Cardiac fibroblast (primary cell): ENCODE measurements at regions not wholly inside any gene's neighbourhood (a gene's known extent, or its start where the extent isn't known, plus 50 kb on each side); places are given as distances from the start of the nearest gene placed in this dataset.
A peak's percentile ranks its signal among the peaks of the same experiment; 100 is the strongest.

Experiments
- DNase-seq, 2 donors: peaks; one replicate each; pipeline versions ENCODE4 v3.0.0 to v3.0.0-alpha.2; 2010; ENCODE audit warnings: low read depth in 2 of 2
- H3K4me3 ChIP-seq, 2 donors: replicated peaks in 1 of 2; 1 replicate in 1 of 2; 2 replicates in 1 of 2; pipeline ENCODE4 v1.5.1; 2011; ENCODE audit warnings: low read depth in 2 of 2, low read length in 2 of 2, mild to moderate bottlenecking in 2 of 2, moderate library complexity in 1 of 2
- TF ChIP-seq, protein P1 (sequence below): IDR thresholded peaks from one replicate; pipeline ENCODE4 v1.5.1; 2011; ENCODE audit warnings: low read depth, mild to moderate bottlenecking, low read length, inconsistent platforms

DNA sequence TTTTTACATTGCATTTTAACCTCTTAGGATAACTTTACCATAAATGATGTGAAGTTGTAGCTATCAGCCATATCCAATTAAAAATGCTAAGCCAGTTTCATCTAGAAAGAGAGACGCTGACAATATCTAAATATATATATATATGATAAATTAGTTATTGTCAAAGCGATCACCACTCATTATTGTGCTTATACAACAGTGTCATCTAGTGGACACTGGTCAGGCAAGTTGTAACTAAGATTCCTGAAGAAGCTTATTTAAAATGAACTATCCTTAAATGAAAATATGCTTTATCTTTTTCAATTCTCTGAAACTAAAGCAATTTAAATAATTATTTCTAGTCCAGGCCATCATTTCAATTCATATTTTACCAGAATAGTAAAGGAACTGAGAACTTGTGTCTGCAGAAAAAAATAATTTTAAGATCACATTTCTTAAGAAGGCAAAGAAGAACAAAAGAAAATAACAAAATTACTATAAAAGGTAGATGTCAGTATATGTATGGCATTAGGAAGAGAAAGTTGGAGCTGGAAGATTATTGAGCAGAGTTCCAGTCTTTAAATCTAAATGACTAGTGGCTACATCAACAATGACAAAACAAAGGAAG lies 193.3 kb upstream of the SNX7 start:
- TF ChIP-seq, protein P1, sequence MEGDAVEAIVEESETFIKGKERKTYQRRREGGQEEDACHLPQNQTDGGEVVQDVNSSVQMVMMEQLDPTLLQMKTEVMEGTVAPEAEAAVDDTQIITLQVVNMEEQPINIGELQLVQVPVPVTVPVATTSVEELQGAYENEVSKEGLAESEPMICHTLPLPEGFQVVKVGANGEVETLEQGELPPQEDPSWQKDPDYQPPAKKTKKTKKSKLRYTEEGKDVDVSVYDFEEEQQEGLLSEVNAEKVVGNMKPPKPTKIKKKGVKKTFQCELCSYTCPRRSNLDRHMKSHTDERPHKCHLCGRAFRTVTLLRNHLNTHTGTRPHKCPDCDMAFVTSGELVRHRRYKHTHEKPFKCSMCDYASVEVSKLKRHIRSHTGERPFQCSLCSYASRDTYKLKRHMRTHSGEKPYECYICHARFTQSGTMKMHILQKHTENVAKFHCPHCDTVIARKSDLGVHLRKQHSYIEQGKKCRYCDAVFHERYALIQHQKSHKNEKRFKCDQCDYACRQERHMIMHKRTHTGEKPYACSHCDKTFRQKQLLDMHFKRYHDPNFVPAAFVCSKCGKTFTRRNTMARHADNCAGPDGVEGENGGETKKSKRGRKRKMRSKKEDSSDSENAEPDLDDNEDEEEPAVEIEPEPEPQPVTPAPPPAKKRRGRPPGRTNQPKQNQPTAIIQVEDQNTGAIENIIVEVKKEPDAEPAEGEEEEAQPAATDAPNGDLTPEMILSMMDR: peak; percentile 88
- H3K4me3 ChIP-seq: no peak overlapping the region
- DNase-seq: peak; percentile 82 to 89

DNA sequence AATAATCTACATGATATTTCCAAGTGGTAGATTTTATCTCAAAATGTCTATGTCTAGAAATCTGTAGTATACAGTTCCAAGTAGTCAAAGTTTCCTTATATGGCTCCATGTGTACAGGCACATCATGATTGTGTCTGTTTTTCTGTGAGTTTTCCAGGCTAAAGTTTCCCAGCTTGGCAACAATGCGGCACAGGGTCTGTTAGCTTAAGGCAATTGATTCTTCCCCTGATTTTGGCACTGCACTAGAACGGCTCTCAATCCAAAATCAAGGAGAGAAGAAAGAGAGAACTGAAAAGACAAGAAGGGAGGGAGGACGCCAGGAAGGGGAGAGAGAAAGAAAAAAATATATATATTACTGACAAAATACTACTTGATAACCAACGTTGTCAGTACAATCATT lies 193.9 kb upstream of the SNX7 start:
- TF ChIP-seq, protein P1: no peak
- DNase-seq: peak in 1 of 2 donors; percentile 6
- no peak overlapping the region for H3K4me3 ChIP-seq

DNA sequence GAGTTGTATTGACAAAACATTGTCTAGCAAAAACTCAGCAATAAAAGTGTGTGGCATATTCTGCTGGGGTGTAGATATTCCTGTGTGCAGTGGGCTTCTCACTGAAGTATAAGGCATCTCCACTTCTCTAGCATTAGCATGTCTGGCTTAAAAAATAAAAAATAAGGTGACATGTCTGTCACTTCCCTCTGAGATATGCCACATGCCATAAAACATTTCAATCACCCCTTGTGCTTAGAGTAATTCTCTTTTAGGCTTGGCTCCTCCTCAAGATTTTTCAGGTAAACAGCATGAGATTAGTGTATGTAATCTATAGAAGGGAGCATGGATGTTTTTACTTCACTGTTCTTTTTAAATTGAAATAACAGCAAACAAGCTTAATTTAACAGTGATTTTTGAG lies 194.4 kb upstream of the SNX7 start:
- DNase-seq: no peak
- TF ChIP-seq, protein P1: no peak
- H3K4me3 ChIP-seq: no peak overlapping the region

DNA sequence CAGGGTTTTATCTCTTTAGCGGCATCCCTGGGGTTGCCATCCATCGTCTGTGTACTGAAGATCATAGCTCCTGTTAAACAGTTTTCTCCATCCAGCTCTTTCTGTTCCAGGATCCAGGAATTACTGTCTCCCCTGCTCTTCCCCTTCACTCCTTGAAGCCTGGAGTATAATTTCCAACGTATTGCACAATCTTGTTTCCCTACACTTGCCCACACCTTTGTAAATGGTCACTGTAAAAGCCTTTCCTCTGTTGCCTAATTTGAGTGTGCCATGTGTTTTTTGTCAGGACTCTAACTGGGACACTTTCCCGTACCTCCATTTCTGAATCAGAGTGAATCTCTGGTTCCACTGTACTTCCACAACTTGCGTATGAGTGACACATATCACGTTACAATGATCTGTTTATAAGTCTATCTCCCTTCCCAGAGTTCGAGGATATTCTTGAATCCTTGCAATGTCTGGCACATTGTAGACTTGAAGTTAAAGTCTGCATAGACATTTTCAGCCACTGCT lies 199.6 kb upstream of the SNX7 start:
- DNase-seq: no peak
- no peak overlapping the region for H3K4me3 ChIP-seq
- TF ChIP-seq, protein P1: no peak

DNA sequence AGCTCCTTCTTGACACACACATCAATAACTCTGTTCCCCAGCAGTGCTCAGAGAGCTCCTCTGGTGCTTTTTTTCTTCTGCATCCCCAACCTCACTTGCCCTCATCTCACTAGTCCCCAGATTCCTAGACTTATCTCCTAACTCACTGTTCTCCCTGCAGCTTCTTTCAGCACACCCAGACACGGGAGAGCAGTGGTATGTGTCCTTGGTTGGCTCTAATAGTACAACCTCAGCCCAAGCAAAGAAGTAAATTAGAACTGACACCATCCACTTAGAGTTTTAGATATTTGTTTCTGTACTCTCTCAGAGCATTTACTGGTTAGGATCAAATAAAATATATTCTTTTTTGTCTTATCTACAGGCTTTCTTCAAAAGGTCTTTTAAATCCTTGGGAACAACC lies 201.4 kb upstream of the SNX7 start:
- no peak overlapping the region for H3K4me3 ChIP-seq
- TF ChIP-seq, protein P1: no peak
- DNase-seq: no peak

DNA sequence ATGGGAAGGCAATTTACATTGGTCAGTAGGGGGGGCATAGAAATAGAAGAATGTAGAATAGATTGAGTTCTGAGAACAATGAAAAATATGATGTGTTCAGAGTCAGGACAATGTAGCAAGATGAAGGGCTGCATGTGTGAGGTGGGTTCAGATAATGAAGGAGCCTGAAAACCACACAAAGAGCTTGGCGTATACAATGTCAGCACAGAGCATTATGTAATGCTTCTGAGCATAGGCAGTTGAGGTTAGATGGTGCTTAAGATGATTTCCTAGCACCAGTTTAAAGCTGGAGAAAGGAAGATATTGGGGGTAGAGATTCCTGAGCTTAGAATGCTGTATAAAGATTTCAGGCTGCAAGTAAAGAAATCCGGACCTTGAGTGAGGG lies 202.0 kb upstream of the SNX7 start:
- DNase-seq: no peak

More for the DNA sequence above, 202.0 kb upstream of the SNX7 start:
- TF ChIP-seq, protein P1: no peak
- no peak overlapping the region for H3K4me3 ChIP-seq
